Inflammatory macrophage (primary cell): ENCODE measurements at regions not wholly inside any gene's neighbourhood (a gene's known extent, or its start where the extent isn't known, plus 50 kb on each side); places are given as distances from the start of the nearest gene placed in this dataset.
"Not testable (repeated sequence)": the region's sequence is repeated elsewhere in the genome, so short reads cannot be mapped to it uniquely, and the experiment has no call there.

Experiments used
- DNase-seq, 2 donors: peaks; one replicate each; pipeline ENCODE4 v3.0.0-alpha.2; 2020 to 2022

- no peak for DNase-seq
Measured at GRCh38 chr12:13924286-13924685, 57.1 kb downstream of the GRIN2B start.

GRCh38 chr12:13918897-13919296 lies 62.5 kb downstream of the GRIN2B start:
- no peak for DNase-seq

- DNase-seq = no peak
Measured at GRCh38 chr12:13915096-13915495, 66.3 kb downstream of the GRIN2B start.

- no peak for DNase-seq
Measured at GRCh38 chr12:13913371-13913770, 68.0 kb downstream of the GRIN2B start.

- DNase-seq = no peak
Measured at GRCh38 chr12:13911756-13912554, 69.4 kb downstream of the GRIN2B start.

GRCh38 chr12:13905794-13906193 lies 75.6 kb downstream of the GRIN2B start:
- no peak for DNase-seq

- DNase-seq = no peak
Measured at GRCh38 chr12:13900718-13901117, 80.7 kb downstream of the GRIN2B start.

- DNase-seq = not testable (repeated sequence)
Measured at GRCh38 chr12:13898387-13898786, 83.0 kb downstream of the GRIN2B start.

- DNase-seq = no peak
Measured at GRCh38 chr12:13897811-13898210, 83.6 kb downstream of the GRIN2B start.

GRCh38 chr12:13896063-13896626 lies 85.3 kb downstream of the GRIN2B start:
- DNase-seq = no peak

GRCh38 chr12:13891902-13892301 lies 89.5 kb downstream of the GRIN2B start:
- no peak for DNase-seq

- no peak for DNase-seq
Measured at GRCh38 chr12:13890943-13891342, 90.5 kb downstream of the GRIN2B start.

GRCh38 chr12:13887779-13888388 lies 93.5 kb downstream of the GRIN2B start:
- DNase-seq = no peak

- DNase-seq = no peak
Measured at GRCh38 chr12:13882176-13882575, 99.2 kb downstream of the GRIN2B start.

GRCh38 chr12:13880613-13881012 lies 100.8 kb downstream of the GRIN2B start:
- no peak for DNase-seq

- no peak for DNase-seq
Measured at GRCh38 chr12:13875744-13876143, 105.7 kb downstream of the GRIN2B start.

GRCh38 chr12:13870255-13870654 lies 111.1 kb downstream of the GRIN2B start:
- DNase-seq = no peak

- DNase-seq = peak; percentile 51 to 75
Measured at GRCh38 chr12:13864081-13864673, 117.2 kb downstream of the GRIN2B start.

- no peak for DNase-seq
Measured at GRCh38 chr12:13857750-13858149, 123.7 kb downstream of the GRIN2B start.

GRCh38 chr12:13853471-13853870 lies 127.9 kb downstream of the GRIN2B start:
- DNase-seq = no peak

- DNase-seq = no peak
Measured at GRCh38 chr12:13851828-13852227, 129.6 kb downstream of the GRIN2B start.

- DNase-seq = no peak
Measured at GRCh38 chr12:13849456-13849855, 131.9 kb downstream of the GRIN2B start.

GRCh38 chr12:13843841-13844240 lies 137.6 kb downstream of the GRIN2B start:
- DNase-seq = no peak

- no peak for DNase-seq
Measured at GRCh38 chr12:13841358-13841757, 140.0 kb downstream of the GRIN2B start.
